ENCODE measurements at regions not wholly inside any gene's neighbourhood (a gene's known extent, or its start where the extent isn't known, plus 50 kb on each side); places are given as distances from the start of the nearest gene placed in this dataset.

DNA sequence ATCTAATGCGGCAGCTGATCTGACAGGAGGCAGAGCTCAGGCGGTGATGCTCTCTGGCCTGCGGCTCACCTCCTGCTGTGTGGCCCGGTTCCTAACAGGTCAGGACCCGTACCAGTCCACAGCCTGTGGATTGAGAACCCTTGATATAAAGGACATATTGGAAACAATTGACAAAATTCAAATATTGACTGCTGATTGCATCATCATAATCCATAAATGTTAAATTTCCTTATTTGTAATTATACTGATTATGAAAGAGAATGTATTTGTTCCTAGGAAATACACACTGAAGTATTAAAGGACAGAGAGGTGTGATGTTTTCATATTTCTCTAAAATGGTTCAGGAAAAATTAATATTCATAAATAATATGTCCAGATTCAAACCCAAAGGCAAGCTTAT lies 63.8 kb upstream of the SRD5A2 start:
- TF ChIP-seq POLR2A (IDR thresholded peaks at IDR 0.05; ENCODE audit: low read depth) (no peak), CTCF (IDR thresholded peaks at IDR 0.05) (no peak), EP300 (IDR thresholded peaks at IDR 0.05) (no peak)

Data from esophagus muscularis mucosa (tissue), 4 donors.